ENCODE measurements at regions not wholly inside any gene's neighbourhood (a gene's known extent, or its start where the extent isn't known, plus 50 kb on each side); places are given as distances from the start of the nearest gene placed in this dataset.

- peak; percentile 98 for TF ChIP-seq MEIS2 (IDR thresholded peaks at IDR 0.05; ENCODE audit: partially characterized antibody)
- no peak for TF ChIP-seq ZNF75A (CRISPR knock-in tag; IDR thresholded peaks at IDR 0.05)
- TF ChIP-seq SMAD4 (CRISPR knock-in tag; conservative IDR thresholded peaks at IDR 0.05) = no peak
- TF ChIP-seq ZNF12 (CRISPR knock-in tag; IDR thresholded peaks at IDR 0.05) = no peak
- TF ChIP-seq NR0B1 (IDR thresholded peaks at IDR 0.05; ENCODE audit: partially characterized antibody) = no peak
- TF ChIP-seq MAFF (IDR thresholded peaks at IDR 0.05; ENCODE audit: low read length) = no peak
- TF ChIP-seq KAT8 (IDR thresholded peaks at IDR 0.05; ENCODE audit: low read depth) = no peak
- TF ChIP-seq CBFB (CRISPR knock-in tag; IDR thresholded peaks at IDR 0.05) = no peak
- TF ChIP-seq ZNF384 (IDR thresholded peaks at IDR 0.05; ENCODE audit: low read depth, low read length) = no peak
- no peak for TF ChIP-seq NR2C2 (CRISPR knock-in tag; IDR thresholded peaks at IDR 0.05)
- TF ChIP-seq NR2C2 (tag; IDR thresholded peaks at IDR 0.05) = no peak
- TF ChIP-seq NR2C1 (IDR thresholded peaks at IDR 0.05) = no peak
- no peak for TF ChIP-seq NR2C1 (tag; IDR thresholded peaks at IDR 0.05)
- no peak for TF ChIP-seq ZNF518B (CRISPR knock-in tag; IDR thresholded peaks at IDR 0.05)
- no peak for TF ChIP-seq E2F3 (CRISPR knock-in tag; IDR thresholded peaks at IDR 0.05)
- TF ChIP-seq RNF219 (CRISPR knock-in tag; IDR thresholded peaks at IDR 0.05) = no peak
- peak; percentile 95 for TF ChIP-seq PKNOX1 (IDR thresholded peaks at IDR 0.05)
- no peak for TF ChIP-seq ZKSCAN8 (CRISPR knock-in tag; IDR thresholded peaks at IDR 0.05)
- TF ChIP-seq RBFOX2 (IDR thresholded peaks at IDR 0.05; ENCODE audit: low read depth, low read length) = no peak
- no peak for TF ChIP-seq CHD4 (IDR thresholded peaks at IDR 0.05; ENCODE audit: insufficient read depth, insufficient replicate concordance, low read depth, low read length, poor library complexity, severe bottlenecking)
- TF ChIP-seq ZEB2 (IDR thresholded peaks at IDR 0.05) = peak; percentile 56; the same call in 1 of the 2 replicates
Observed at GRCh38 chr10:61612450-61612849, 50.3 kb upstream of the CABCOCO1 start (continued).

All from K562 (cell line).